GM12892 (cell line): ENCODE measurements at regions not wholly inside any gene's neighbourhood (a gene's known extent, or its start where the extent isn't known, plus 50 kb on each side); places are given as distances from the start of the nearest gene placed in this dataset.

Experiments
- DNase-seq: peaks from one replicate; pipeline ENCODE4 v3.0.0; 2011; ENCODE audit not compliant: insufficient read length
- FAIRE-seq: peaks from 2 replicates; lab custom pipeline; 2011; peaks lifted over from hg19 to GRCh38; lab: Jason Lieb, UNC
- POLR2A ChIP-seq: IDR thresholded peaks from 2 replicates; pipeline ENCODE4 v1.6.1; 2011; ENCODE audit warnings: low read depth, low read length, control low read depth
- POLR2AphosphoS5 ChIP-seq: IDR thresholded peaks from 2 replicates; pipeline ENCODE4 v1.6.1; 2011; ENCODE audit warnings: low read depth, low read length, control low read depth
- TAF1 ChIP-seq: IDR thresholded peaks from 2 replicates; pipeline ENCODE4 v1.6.1; 2011; ENCODE audit warnings: low read depth, mild to moderate bottlenecking, control low read depth, low read length, borderline replicate concordance

DNA sequence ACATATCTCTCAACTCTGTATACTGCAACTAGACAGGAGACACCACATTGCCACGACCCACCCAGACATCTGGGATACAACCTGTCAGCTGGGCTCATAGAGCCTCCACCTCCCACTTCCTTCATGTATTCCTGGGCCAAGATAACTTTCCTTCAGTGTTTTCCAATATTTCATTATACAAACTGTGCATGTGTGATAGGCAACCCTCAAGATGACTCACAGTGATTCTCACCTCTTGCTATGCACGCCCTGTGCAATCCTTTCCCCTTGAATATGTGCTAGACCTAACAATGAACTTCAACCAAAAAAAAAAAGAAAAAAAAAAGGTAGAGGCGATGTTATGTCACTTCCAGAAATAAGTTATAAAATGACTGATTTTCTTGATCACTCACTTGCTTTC, 138.0 kb upstream of the ALCAM start:
- FAIRE-seq (no peak), DNase-seq (no peak)
- TF ChIP-seq POLR2AphosphoS5 (no peak), TAF1 (no peak), POLR2A (no peak)

DNA sequence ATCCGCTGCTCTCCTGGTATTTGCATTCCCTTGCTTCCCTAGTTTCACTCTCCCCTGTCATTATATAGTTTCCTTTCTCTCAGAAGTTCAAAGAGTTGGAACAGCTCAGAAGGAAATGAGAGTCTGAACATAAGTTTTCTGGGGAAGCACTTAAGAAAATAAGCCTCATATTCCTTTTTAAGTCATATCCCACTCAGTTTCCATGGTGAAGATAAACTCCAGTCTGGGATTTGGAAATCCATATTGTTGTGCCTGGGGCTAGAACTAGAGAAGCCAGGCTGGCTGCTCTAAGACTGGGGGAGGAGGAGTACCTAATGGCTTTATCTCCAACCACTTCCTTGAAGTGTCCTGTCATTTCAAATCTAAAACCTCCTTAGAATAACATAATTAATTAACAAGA, 134.2 kb upstream of the ALCAM start:
- FAIRE-seq: no peak
- no peak for DNase-seq
- no peak for TF ChIP-seq TAF1
- TF ChIP-seq POLR2A: no peak
- TF ChIP-seq POLR2AphosphoS5: no peak

DNA sequence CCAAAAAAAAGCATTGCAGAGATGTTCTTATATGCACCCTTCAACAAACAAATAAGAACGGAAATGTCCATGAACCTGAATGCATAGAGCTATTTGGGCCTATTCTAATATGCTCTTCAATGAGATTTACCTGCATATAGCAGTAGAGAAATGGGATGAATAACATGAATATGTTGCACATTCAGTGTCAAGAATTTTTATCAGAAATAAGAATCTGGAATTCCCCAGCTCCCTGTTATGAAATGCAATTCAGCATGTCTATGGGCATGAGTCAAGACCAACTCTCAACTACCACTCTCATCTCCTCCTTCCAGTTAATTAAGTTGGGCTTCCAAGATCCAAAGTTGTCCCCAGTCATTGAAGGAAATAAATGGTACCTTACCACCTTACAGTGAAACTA, 133.7 kb upstream of the ALCAM start:
- no peak for DNase-seq
- TF ChIP-seq POLR2A (no peak), TAF1 (no peak), POLR2AphosphoS5 (no peak)
- FAIRE-seq: no peak

- no peak for FAIRE-seq
- no peak for DNase-seq
- TF ChIP-seq TAF1 (no peak), POLR2A (no peak), POLR2AphosphoS5 (no peak)
These were observed 131.5 kb upstream of the ALCAM start for GRCh38 chr3:105235221-105235620.

- no peak for FAIRE-seq
- no peak for DNase-seq
- TF ChIP-seq TAF1 (no peak), POLR2A (no peak), POLR2AphosphoS5 (no peak)
These were observed 130.9 kb upstream of the ALCAM start for GRCh38 chr3:105235785-105236184.

DNA sequence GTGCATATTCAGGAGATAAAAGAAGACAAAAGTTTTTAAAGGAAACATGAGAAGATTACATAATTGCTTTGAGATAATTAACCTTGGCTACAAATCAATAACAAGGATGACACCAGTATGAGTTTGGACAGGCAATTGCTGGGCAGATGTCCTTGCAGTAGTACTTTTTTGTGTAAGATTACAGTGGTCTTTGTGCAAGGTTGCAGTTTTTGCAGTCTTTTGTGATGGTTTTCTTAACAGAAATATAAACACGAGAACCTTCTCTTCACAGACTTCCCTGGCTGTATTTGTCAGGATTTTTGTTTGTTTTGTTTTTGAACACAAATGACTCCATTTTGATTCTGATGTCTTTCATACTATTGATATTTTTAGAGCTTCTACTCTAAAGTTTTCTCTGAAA, 128.3 kb upstream of the ALCAM start:
- FAIRE-seq (no peak), DNase-seq (no peak)
- TF ChIP-seq TAF1 (no peak), POLR2AphosphoS5 (no peak)

- FAIRE-seq (no peak), DNase-seq (no peak)
- TF ChIP-seq POLR2AphosphoS5: no peak
- TF ChIP-seq TAF1: no peak
- TF ChIP-seq POLR2A: no peak
These were observed 123.6 kb upstream of the ALCAM start for GRCh38 chr3:105243076-105243475.

GRCh38 chr3:105246536-105246935, 120.2 kb upstream of the ALCAM start:
- FAIRE-seq: no peak

DNA sequence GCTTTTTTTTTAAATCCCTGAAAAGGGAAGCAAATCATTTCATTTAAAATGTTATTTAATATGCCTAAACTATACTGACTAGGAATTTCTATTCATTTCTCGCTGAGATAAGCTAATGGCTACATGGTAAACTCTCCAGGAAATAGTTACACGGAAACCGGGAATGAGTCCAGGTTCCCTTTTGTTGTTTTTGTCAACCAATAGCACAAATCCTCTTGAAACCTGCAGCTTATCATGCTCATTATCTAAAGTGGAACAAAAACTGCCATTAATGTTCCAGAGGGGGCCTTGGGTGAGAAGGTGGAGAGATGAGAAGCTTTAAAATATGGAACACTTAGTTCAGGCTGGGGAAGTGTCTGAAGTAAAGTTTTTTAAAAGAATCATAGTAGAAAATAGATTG, 113.5 kb upstream of the ALCAM start:
- no peak for TF ChIP-seq POLR2A
- no peak for TF ChIP-seq TAF1
- no peak for TF ChIP-seq POLR2AphosphoS5
- FAIRE-seq (no peak), DNase-seq (no peak)

More at GRCh38 chr3:105246536-105246935, 120.2 kb upstream of the ALCAM start:
- no peak for TF ChIP-seq POLR2AphosphoS5
- TF ChIP-seq POLR2A: no peak
- no peak for TF ChIP-seq TAF1
- DNase-seq: no peak

GRCh38 chr3:105254154-105254553, 112.6 kb upstream of the ALCAM start:
- DNase-seq (no peak), FAIRE-seq (no peak)
- TF ChIP-seq TAF1 (no peak), POLR2AphosphoS5 (no peak), POLR2A (no peak)

- no peak for TF ChIP-seq TAF1
- TF ChIP-seq POLR2A: no peak
- no peak for TF ChIP-seq POLR2AphosphoS5
- FAIRE-seq (no peak), DNase-seq (no peak)
These were observed 111.4 kb upstream of the ALCAM start for GRCh38 chr3:105255350-105255749.

DNA sequence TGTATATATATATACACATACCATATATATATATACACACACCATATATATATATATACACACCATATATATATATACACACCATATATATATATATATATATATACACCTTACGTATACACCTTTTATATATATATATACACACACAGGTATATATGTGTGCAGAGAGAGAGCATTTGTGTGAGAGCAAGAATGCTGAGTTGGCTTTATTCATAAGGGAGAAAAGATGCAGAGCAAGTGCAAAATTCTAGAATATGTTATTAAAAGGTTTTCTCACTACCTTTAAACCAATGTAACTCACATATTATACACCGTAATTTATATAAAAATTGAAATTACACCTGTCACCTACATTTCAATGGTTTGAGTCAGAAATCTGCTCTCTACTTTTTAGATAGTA, 107.2 kb upstream of the ALCAM start:
- TF ChIP-seq POLR2AphosphoS5 (no peak), TAF1 (no peak), POLR2A (no peak)
- DNase-seq: no peak
- FAIRE-seq: no peak

GRCh38 chr3:105260385-105260784, 106.3 kb upstream of the ALCAM start:
- DNase-seq (no peak), FAIRE-seq (no peak)

More at GRCh38 chr3:105260385-105260784, 106.3 kb upstream of the ALCAM start:
- TF ChIP-seq TAF1 (no peak), POLR2A (no peak), POLR2AphosphoS5 (no peak)
